ENCODE measurements at regions not wholly inside any gene's neighbourhood (a gene's known extent, or its start where the extent isn't known, plus 50 kb on each side); places are given as distances from the start of the nearest gene placed in this dataset.

DNA sequence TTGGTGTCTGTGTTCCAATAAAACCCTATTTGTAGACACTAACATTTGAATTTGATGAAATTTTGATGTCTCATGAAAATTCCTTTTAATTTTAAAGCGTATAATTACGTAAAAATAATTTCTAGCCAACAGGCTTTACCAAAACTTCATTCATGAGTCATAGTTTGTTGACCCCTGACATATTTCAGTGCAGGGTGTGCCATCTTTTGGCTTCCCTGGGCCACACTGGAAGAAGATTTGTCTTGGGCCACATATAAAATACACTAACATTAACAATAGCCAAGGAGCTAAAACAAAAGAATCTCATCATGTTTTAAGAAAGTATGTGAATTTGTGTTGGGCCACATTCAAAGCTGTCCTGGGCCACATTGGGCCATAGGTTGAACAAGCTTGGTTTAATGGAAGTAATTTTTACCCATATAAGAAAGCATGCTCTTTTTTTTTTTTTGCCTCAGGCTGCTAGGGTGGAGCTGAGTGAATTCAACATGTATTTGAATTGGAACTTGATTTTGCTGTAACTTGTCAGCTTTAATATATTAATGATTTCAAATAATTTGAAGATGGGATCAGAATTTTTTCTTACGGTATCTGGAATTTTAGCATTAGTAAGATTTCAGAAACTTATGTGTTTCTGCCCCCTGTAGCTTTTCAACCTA lies 267.7 kb upstream of the RGS18 start:
- no peak for TF ChIP-seq CTCF (IDR thresholded peaks at IDR 0.05; ENCODE audit: unreplicated experiment)
- Mint-ChIP-seq H3K27ac (no peak overlapping the region), H3K4me3 (no peak overlapping the region), H3K27me3 (ENCODE audit: low read depth) (no peaks in the 10 kb centered on the region), H3K9me3 (peaks cover 10% of the 10 kb centered on the region), H3K36me3 (no peaks in the 10 kb centered on the region), H3K4me1 (peaks cover 2% of the 10 kb centered on the region)
- no peak for DNase-seq (ENCODE audit: low spot score in 2 of 2, unreplicated experiment in 2 of 2)

- Mint-ChIP-seq H3K36me3 (no peaks in the 10 kb centered on the region), H3K4me3 (no peak overlapping the region), H3K27me3 (ENCODE audit: low read depth) (no peaks in the 10 kb centered on the region), H3K27ac (no peak overlapping the region), H3K9me3 (peaks cover 10% of the 10 kb centered on the region), H3K4me1 (peaks cover 2% of the 10 kb centered on the region)
- no peak for DNase-seq (ENCODE audit: low spot score in 2 of 2, unreplicated experiment in 2 of 2)
- no peak for TF ChIP-seq CTCF (IDR thresholded peaks at IDR 0.05; ENCODE audit: unreplicated experiment)
Observed at GRCh38 chr1:191892716-191893115, 265.5 kb upstream of the RGS18 start.

DNA sequence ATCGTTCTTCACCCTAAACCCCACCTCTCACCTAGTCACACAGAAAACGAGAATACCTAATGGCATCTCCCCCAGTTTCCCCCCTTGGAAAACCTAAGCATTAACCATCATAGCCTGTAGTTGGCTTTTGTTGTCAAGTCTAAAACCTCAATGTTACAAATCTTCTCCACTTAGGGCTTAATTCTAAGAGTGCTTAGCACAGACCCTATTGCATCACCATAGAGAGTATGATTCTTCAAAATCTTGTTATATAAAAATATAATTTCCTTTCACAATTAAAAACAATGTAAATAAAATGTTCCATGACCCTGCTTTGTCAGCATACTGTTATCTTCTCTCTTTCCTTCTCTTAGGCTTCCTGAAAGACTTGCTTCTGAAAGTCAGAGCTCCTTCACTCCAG lies 263.2 kb upstream of the RGS18 start:
- peaks cover 10% of the 10 kb centered on the region for H3K9me3 Mint-ChIP-seq
- no peak for TF ChIP-seq CTCF (IDR thresholded peaks at IDR 0.05; ENCODE audit: unreplicated experiment)
- no peak overlapping the region for H3K4me3 Mint-ChIP-seq
- no peak for DNase-seq (ENCODE audit: low spot score in 2 of 2, unreplicated experiment in 2 of 2)
- no peak overlapping the region for H3K27ac Mint-ChIP-seq
- no peaks in the 10 kb centered on the region for H3K27me3 Mint-ChIP-seq (ENCODE audit: low read depth)
- no peaks in the 10 kb centered on the region for H3K36me3 Mint-ChIP-seq
- H3K4me1 Mint-ChIP-seq: no peaks in the 10 kb centered on the region

GRCh38 chr1:191895462-191896058 lies 262.7 kb upstream of the RGS18 start:
- TF ChIP-seq CTCF (IDR thresholded peaks at IDR 0.05; ENCODE audit: unreplicated experiment): no peak
- Mint-ChIP-seq H3K36me3 (no peaks in the 10 kb centered on the region), H3K4me1 (no peaks in the 10 kb centered on the region), H3K9me3 (peaks cover 10% of the 10 kb centered on the region), H3K27me3 (ENCODE audit: low read depth) (no peaks in the 10 kb centered on the region), H3K27ac (no peak overlapping the region), H3K4me3 (no peak overlapping the region)
- no peak for DNase-seq (ENCODE audit: low spot score in 2 of 2, unreplicated experiment in 2 of 2)

GRCh38 chr1:191897134-191897533 lies 261.1 kb upstream of the RGS18 start:
- Mint-ChIP-seq H3K27ac (no peak overlapping the region), H3K4me1 (no peaks in the 10 kb centered on the region), H3K9me3 (peaks cover 15% of the 10 kb centered on the region), H3K36me3 (no peaks in the 10 kb centered on the region), H3K27me3 (ENCODE audit: low read depth) (no peaks in the 10 kb centered on the region), H3K4me3 (no peak overlapping the region)
- DNase-seq (ENCODE audit: low spot score in 2 of 2, unreplicated experiment in 2 of 2): no peak
- no peak for TF ChIP-seq CTCF (IDR thresholded peaks at IDR 0.05; ENCODE audit: unreplicated experiment)
